Activated naive CD4-positive, alpha-beta T cell treated with anti-CD3 and anti-CD28 coated beads, Interleukin-2, amount 10 ng/mL, durations not matched to agents 7 days and 5 days (primary cell): ENCODE measurements at regions not wholly inside any gene's neighbourhood (a gene's known extent, or its start where the extent isn't known, plus 50 kb on each side); places are given as distances from the start of the nearest gene placed in this dataset.
A peak's percentile ranks its signal among the peaks of the same experiment; 100 is the strongest.
"Not testable (repeated sequence)": the region's sequence is repeated elsewhere in the genome, so short reads cannot be mapped to it uniquely, and the experiment has no call there.

Source experiments
- CTCF ChIA-PET: fragments of 350-600 bp; sonication (Branson Sonifier 250); formaldehyde crosslinking; loops from one replicate; lab custom pipeline; 2021; ENCODE audit warnings: antibody characterized with exemption; lab: Charles Lee
- DNase-seq: peaks from one replicate; pipeline ENCODE4 v3.0.0-alpha.2; 2020
- H3K27ac Mint-ChIP-seq: one replicate; pipeline ENCODE4 v1.8.0; 2021; ENCODE audit warnings: mild to moderate bottlenecking, moderate library complexity, mixed read lengths
- H3K27me3 Mint-ChIP-seq: one replicate; pipeline ENCODE4 v1.8.0; 2021; ENCODE audit warnings: mild to moderate bottlenecking, mixed read lengths
- H3K36me3 Mint-ChIP-seq: one replicate; pipeline ENCODE4 v1.8.0; 2021; ENCODE audit warnings: mixed read lengths
- H3K4me1 Mint-ChIP-seq: one replicate; pipeline ENCODE4 v1.8.0; 2021; ENCODE audit warnings: mixed read lengths
- H3K4me3 Mint-ChIP-seq: one replicate; pipeline ENCODE4 v1.8.0; 2021; ENCODE audit warnings: mild to moderate bottlenecking, moderate library complexity, mixed read lengths
- H3K9me3 Mint-ChIP-seq: one replicate; pipeline ENCODE4 v1.8.0; 2021; ENCODE audit warnings: mixed read lengths

DNA sequence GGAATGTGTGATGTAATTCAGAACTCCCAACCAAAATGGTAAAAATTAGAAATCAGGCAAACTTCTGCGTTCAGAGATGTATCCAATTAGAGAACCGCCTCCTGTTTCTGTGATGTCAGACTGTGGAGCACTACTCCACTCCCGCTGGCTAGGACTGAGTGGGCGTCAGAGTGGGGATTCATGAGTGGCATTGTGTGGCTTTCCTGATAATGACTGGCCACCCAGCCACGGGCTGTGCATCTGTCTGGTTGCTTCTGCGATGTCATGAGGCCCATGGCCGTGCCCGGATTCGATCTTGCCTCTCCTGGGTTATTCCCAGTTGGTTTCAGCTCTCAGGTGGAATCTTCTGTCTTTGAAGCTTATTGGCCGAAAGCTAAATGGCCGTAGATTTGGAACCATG lies 87.1 kb upstream of the KCNA1 start:
- Mint-ChIP-seq H3K9me3 (no peaks in the 10 kb centered on the region), H3K4me3 (no peak overlapping the region), H3K36me3 (peaks cover 24% of the 10 kb centered on the region), H3K4me1 (peaks cover 49% of the 10 kb centered on the region), H3K27ac (peak overlapping the region; percentile 49), H3K27me3 (peaks cover 18% of the 10 kb centered on the region)
- CTCF ChIA-PET: interaction anchor here (1.3 kb wide), 1 partner anchor 35 kb away, joined by 4 read pairs; no protein-coding TSS in a partner anchor
- no peak for DNase-seq

DNA sequence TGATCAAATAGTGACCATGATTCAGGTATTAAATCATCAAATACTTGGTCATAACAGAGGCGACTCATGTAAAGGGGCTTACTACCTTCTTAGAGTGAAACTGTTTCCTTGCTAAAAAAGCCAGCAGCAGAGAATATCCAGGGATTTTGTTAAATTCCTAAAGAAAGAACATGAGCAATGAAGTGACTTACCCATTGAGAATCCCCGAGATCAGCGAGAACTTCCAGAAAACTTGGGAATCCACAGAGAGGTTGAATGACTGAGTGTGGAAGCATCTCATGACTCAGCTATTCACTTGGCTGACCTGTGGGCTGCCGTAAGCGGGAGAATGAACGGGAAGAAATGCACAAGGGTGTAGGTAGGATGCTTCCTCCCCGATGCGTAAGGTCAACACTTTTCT lies 85.3 kb upstream of the KCNA1 start:
- Mint-ChIP-seq H3K36me3 (peaks cover 34% of the 10 kb centered on the region), H3K9me3 (no peaks in the 10 kb centered on the region), H3K27me3 (peaks cover 9% of the 10 kb centered on the region), H3K4me3 (no peak overlapping the region), H3K4me1 (peaks cover 56% of the 10 kb centered on the region), H3K27ac (no peak overlapping the region)
- DNase-seq: no peak
- CTCF ChIA-PET: no interaction called here

DNA sequence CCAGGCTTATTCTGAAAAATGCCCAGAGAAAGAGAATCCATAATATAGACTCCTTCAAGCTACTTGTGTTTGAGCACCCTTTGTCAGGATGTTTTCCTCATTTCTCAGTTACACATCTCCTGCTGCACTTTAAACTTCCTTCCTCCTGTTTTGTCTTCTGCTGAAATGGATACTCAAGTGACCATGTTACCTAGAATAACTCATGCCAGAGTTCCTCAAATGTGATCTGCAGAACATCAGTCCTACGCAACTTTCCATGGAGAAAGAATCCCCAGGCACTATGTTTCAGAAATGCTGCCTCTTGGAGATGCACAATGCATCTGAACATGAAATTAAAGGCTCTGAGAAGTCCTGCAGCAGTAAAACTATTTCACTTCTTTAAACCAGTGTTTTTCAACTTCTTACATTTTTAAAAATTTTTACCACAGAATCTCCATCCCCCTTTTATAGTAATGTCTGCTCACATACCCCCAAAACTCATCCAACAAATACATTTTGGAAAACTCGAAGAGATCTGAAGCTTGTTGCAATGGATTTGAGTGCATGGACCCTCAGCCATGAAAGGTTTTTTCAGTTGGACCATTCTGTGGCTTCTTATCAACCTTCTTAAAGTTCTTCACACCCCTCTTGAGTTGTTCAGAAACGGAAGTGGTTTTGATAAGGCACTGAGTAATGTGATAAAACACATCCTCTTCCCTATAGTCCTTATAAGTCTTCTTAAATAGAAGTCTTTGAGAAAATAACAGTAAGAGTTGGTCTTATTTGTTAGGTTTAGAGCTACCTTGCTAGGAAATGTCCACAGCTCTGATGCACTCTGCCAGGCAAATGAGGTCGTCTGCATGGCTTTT lies 84.5 kb upstream of the KCNA1 start:
- H3K9me3 Mint-ChIP-seq: no peaks in the 10 kb centered on the region
- H3K36me3 Mint-ChIP-seq: peaks cover 37% of the 10 kb centered on the region
- H3K4me1 Mint-ChIP-seq: peaks cover 65% of the 10 kb centered on the region
- H3K27ac Mint-ChIP-seq: peak overlapping the region; percentile 86
- DNase-seq: no peak
- CTCF ChIA-PET: interaction anchor here (1.0 kb wide), 1 partner anchor 8 kb away, joined by 3 read pairs; no protein-coding TSS in a partner anchor
- H3K27me3 Mint-ChIP-seq: peaks cover 4% of the 10 kb centered on the region
- H3K4me3 Mint-ChIP-seq: no peak overlapping the region

- Mint-ChIP-seq H3K9me3 (no peaks in the 10 kb centered on the region), H3K4me1 (peaks cover 77% of the 10 kb centered on the region), H3K27ac (peak overlapping the region; percentile 86), H3K36me3 (peaks cover 37% of the 10 kb centered on the region), H3K27me3 (peaks cover 4% of the 10 kb centered on the region), H3K4me3 (no peak overlapping the region)
- no peak for DNase-seq
- CTCF ChIA-PET: interaction anchor here (1.2 kb wide), 1 partner anchor 28 kb away, joined by 4 read pairs; no protein-coding TSS in a partner anchor
Measured at GRCh38 chr12:4826909-4827308, 82.8 kb upstream of the KCNA1 start.

- H3K36me3 Mint-ChIP-seq: peaks cover 40% of the 10 kb centered on the region
- peaks cover 6% of the 10 kb centered on the region for H3K9me3 Mint-ChIP-seq
- no peaks in the 10 kb centered on the region for H3K27me3 Mint-ChIP-seq
- H3K4me1 Mint-ChIP-seq: peaks cover 77% of the 10 kb centered on the region
- DNase-seq: no peak
- CTCF ChIA-PET: interaction anchor here (1.3 kb wide), 1 partner anchor 29 kb away, joined by 3 read pairs; no protein-coding TSS in a partner anchor
- peak overlapping the region; percentile 75 for H3K4me3 Mint-ChIP-seq
- H3K27ac Mint-ChIP-seq: peak overlapping the region; percentile 97
Measured at GRCh38 chr12:4828176-4828575, 81.5 kb upstream of the KCNA1 start.

DNA sequence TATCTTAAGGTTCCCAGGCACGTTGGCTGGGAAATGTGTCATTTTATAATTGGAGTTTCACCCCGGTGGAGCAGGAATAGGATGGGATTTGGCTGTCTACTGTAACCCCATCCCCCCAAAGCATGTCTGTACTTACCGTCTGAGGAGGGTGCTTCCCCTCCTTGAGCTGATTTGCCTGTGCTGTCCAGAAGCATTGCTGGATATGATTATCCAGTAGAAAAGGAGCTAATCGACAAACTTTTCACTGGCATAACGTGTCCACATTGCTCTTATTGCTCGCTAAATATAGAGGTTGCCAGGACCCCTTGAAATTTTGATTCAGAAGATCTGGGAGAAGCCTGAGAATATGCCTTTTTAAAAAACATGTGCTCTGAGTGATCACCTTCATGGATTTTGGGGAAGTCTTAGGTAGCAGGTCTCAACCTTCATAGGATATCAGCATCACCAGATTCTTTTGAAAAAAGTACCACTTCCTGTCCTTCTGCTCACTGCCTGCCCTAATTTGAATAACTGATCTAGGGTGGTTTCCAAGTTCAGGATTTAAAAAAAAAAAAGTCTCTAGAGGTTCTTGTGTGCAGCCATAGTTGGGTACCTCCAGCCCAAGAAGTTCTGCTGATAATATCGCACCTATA lies 80.4 kb upstream of the KCNA1 start:
- Mint-ChIP-seq H3K27me3 (no peaks in the 10 kb centered on the region), H3K36me3 (peaks cover 39% of the 10 kb centered on the region), H3K4me1 (peaks cover 70% of the 10 kb centered on the region), H3K4me3 (peak overlapping the region; percentile 75), H3K27ac (peak overlapping the region; percentile 97), H3K9me3 (peaks cover 10% of the 10 kb centered on the region)
- CTCF ChIA-PET: interaction anchor here (0.6 to 1.2 kb wide), 4 partner anchors 10 to 28 kb away, joined by 3 read pairs; no protein-coding TSS in a partner anchor
- DNase-seq: no peak

DNA sequence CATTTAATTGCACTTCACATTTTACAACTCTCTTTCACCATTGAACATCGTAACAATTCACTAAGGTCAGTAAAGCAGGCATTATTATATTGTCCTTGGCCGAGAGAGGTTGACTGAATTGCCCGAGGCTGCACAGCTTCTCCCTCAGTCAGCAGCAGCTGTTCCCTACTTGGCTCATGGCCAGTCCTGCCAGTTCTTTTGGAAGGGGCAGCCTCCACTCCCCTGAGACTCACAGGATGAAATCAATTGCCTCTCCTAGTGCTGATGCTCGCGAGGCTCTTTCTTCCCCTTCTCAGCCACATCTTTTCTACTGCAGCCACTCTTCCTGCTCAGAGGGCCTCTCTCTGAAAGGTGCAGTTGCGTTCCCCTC lies 79.9 kb upstream of the KCNA1 start:
- H3K36me3 Mint-ChIP-seq: peaks cover 39% of the 10 kb centered on the region
- no peak for DNase-seq
- CTCF ChIA-PET: interaction anchor here (0.8 to 1.2 kb wide), 3 partner anchors 18 to 28 kb away, joined by 3 read pairs; no protein-coding TSS in a partner anchor
- no peaks in the 10 kb centered on the region for H3K27me3 Mint-ChIP-seq
- peak overlapping the region; percentile 97 for H3K27ac Mint-ChIP-seq
- H3K4me1 Mint-ChIP-seq: peaks cover 65% of the 10 kb centered on the region
- peaks cover 10% of the 10 kb centered on the region for H3K9me3 Mint-ChIP-seq
- peak overlapping the region; percentile 75 for H3K4me3 Mint-ChIP-seq

DNA sequence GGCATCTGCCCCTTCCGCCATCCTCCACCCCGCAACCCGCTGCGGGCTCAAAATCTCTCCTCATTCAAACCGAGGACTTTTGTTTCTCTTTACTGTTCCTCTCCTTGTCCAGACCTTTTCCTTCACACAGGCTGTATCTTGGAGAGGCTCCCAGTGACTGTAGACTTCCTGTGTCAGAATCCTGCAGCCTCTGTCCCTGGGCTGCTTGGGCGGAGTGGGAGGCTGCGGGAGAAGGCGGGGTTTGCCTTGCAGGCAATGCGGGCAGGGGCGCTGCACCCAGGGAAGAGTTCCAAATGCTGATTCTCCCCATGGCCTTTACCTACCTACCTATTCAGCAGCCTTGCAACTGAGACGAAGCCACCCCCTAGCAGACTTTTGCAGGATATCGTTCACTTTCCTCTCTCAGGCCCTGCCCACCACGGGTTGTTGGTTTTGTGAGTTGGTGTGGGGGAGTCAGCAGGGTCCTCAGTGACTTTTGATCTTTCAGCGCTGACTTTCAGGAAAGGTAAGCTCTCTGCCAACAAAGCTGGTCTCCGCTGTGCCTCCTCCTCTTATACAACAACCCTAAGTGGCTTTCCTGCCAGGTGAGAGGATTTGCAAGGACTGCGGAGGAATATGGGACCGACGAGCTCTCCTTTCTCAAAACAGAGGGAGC lies 79.0 kb upstream of the KCNA1 start:
- DNase-seq: no peak
- Mint-ChIP-seq H3K27me3 (peaks cover 3% of the 10 kb centered on the region), H3K4me3 (peak overlapping the region; percentile 75), H3K4me1 (peaks cover 56% of the 10 kb centered on the region), H3K36me3 (peaks cover 32% of the 10 kb centered on the region), H3K27ac (peak overlapping the region; percentile 97), H3K9me3 (peaks cover 10% of the 10 kb centered on the region)
- CTCF ChIA-PET: interaction anchor here (1.0 to 1.2 kb wide), 3 partner anchors 15 to 27 kb away, joined by 3 to 5 read pairs (median 3); no protein-coding TSS in a partner anchor

GRCh38 chr12:4833053-4833452 lies 76.7 kb upstream of the KCNA1 start:
- DNase-seq: no peak
- Mint-ChIP-seq H3K27ac (no peak overlapping the region), H3K36me3 (peaks cover 19% of the 10 kb centered on the region), H3K27me3 (peaks cover 26% of the 10 kb centered on the region), H3K4me1 (peaks cover 41% of the 10 kb centered on the region), H3K9me3 (peaks cover 10% of the 10 kb centered on the region), H3K4me3 (no peak overlapping the region)
- CTCF ChIA-PET: no interaction called here

- no peak overlapping the region for H3K4me3 Mint-ChIP-seq
- H3K27me3 Mint-ChIP-seq: peaks cover 31% of the 10 kb centered on the region
- H3K36me3 Mint-ChIP-seq: peaks cover 14% of the 10 kb centered on the region
- peaks cover 10% of the 10 kb centered on the region for H3K9me3 Mint-ChIP-seq
- peaks cover 36% of the 10 kb centered on the region for H3K4me1 Mint-ChIP-seq
- CTCF ChIA-PET: no interaction called here
- H3K27ac Mint-ChIP-seq: no peak overlapping the region
- no peak for DNase-seq
Measured at GRCh38 chr12:4833524-4833923, 76.2 kb upstream of the KCNA1 start.

DNA sequence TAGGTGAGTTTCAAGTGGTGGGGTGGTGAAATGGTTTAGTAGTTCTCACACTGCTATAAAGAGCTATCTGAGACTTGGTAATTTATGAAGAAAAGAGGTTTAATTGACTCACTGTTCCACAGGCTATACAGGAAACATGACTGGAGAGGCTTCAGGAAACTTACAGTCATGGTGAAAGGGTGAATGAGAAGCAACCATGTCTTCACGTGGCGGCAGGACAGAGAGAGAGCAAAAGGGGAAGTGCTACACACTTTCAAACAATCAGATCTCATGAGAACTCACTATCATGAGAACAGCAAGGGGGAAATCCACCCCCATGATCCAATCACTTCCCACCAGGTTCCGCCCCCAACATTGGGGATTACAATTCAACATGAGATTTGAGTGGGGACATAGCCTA lies 67.3 kb upstream of the KCNA1 start:
- not testable (repeated sequence) for H3K36me3 Mint-ChIP-seq, H3K27ac Mint-ChIP-seq, DNase-seq, H3K9me3 Mint-ChIP-seq, H3K4me3 Mint-ChIP-seq, H3K4me1 Mint-ChIP-seq
- peaks cover 51% of the 10 kb centered on the region for H3K27me3 Mint-ChIP-seq
- CTCF ChIA-PET: interaction anchor here (0.7 to 1.6 kb wide), 2 partner anchors 15 to 17 kb away, joined by 3 to 5 read pairs; no protein-coding TSS in a partner anchor

DNA sequence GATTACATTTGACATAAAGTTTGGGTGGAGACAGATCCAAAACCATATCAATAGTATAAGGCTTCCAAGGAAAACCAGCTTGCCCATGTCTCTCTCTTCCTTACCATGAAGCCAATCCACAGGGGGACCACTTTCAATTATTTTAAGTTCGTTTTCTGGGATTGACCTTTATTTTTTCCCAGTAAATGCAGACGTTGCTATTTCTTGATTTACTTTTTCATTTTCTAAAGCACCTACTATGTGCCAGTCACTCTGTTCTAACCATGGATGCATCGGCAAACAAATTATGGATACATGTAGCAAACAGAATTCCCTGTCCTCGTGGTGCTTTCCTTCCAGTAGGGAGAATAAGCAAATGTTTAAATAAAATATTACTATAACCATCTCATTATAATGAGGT lies 65.8 kb upstream of the KCNA1 start:
- peaks cover 2% of the 10 kb centered on the region for H3K9me3 Mint-ChIP-seq
- no peak overlapping the region for H3K4me3 Mint-ChIP-seq
- H3K4me1 Mint-ChIP-seq: no peaks in the 10 kb centered on the region
- CTCF ChIA-PET: no interaction called here
- DNase-seq: no peak
- peaks cover 42% of the 10 kb centered on the region for H3K27me3 Mint-ChIP-seq
- H3K27ac Mint-ChIP-seq: no peak overlapping the region
- H3K36me3 Mint-ChIP-seq: no peaks in the 10 kb centered on the region

DNA sequence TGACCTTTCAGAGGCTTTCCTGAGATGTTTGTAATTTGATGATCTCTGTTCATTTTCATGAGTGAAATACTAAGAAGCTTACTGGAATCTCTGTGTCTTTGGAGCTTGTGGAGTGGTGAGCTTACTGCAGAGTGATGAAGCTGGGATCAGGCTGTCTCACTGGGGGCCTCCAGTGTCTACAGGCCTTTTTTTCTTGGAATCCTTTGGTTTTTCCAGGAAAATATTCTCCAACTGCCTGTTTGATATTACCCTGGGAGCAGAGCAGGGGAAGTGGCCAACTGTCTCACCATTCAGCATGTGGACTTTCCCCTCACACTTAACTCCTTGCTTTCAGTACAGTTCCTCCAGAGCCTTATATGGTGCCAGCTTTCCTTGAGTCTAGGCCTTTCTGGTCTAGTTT lies 62.0 kb upstream of the KCNA1 start:
- no peaks in the 10 kb centered on the region for H3K36me3 Mint-ChIP-seq
- DNase-seq: no peak
- H3K27me3 Mint-ChIP-seq: peaks cover 43% of the 10 kb centered on the region
- H3K4me3 Mint-ChIP-seq: no peak overlapping the region
- H3K27ac Mint-ChIP-seq: no peak overlapping the region
- CTCF ChIA-PET: interaction anchor here (0.8 to 1.6 kb wide), 4 partner anchors 10 to 34 kb away, joined by 3 to 4 read pairs (median 3); no protein-coding TSS in a partner anchor
- H3K4me1 Mint-ChIP-seq: no peaks in the 10 kb centered on the region
- H3K9me3 Mint-ChIP-seq: peaks cover under 1% of the 10 kb centered on the region

- CTCF ChIA-PET: interaction anchor here (0.6 to 1.7 kb wide), 11 partner anchors 8 to 1773 kb away, joined by 3 to 10 read pairs (median 4); no protein-coding TSS in a partner anchor
- no peaks in the 10 kb centered on the region for H3K36me3 Mint-ChIP-seq
- no peak overlapping the region for H3K4me3 Mint-ChIP-seq
- peak; percentile 47 for DNase-seq
- peaks cover 41% of the 10 kb centered on the region for H3K27me3 Mint-ChIP-seq
- no peaks in the 10 kb centered on the region for H3K9me3 Mint-ChIP-seq
- no peak overlapping the region for H3K27ac Mint-ChIP-seq
- no peaks in the 10 kb centered on the region for H3K4me1 Mint-ChIP-seq
Measured at GRCh38 chr12:4849115-4849541, 60.6 kb upstream of the KCNA1 start.
